PC-9 (cell line): ENCODE measurements at regions not wholly inside any gene's neighbourhood (a gene's known extent, or its start where the extent isn't known, plus 50 kb on each side); places are given as distances from the start of the nearest gene placed in this dataset.

Experiments used
- BruUV-seq: library from RNA; stranded (reverse); fragments of 400-500 nt; replicated peaks from 2 replicates; lab custom pipeline; 2021; lab: Mats Ljungman, UMichigan
- CTCF ChIA-PET: fragments of 300-600 bp; sonication (Branson Sonifier 250); formaldehyde crosslinking; loops from one replicate; lab custom pipeline; 2022; ENCODE audit warnings: antibody characterized with exemption; lab: Charles Lee
- POLR2A ChIA-PET: fragments of 300-600 bp; sonication (Branson Sonifier 250); formaldehyde crosslinking; loops from one replicate; lab custom pipeline; 2022; ENCODE audit warnings: antibody characterized with exemption; ENCODE audit not compliant: unreplicated experiment; lab: Charles Lee
- DNase-seq, 2 experiments: peaks; one replicate each; pipeline versions ENCODE4 v3.0.0 to v3.0.0-alpha.2; 2015 to 2022; ENCODE audit warnings: mixed read lengths in 1 of 2
- H2AFZ ChIP-seq: fragments of 200-600 bp; sonication (generic); 2 replicates; pipeline ENCODE4 v1.8.1; 2017; ENCODE audit warnings: antibody characterized with exemption
- H3F3A ChIP-seq: fragments of 200-600 bp; sonication (generic); 2 replicates; pipeline ENCODE4 v1.8.1; 2017; ENCODE audit warnings: antibody characterized with exemption, mild to moderate bottlenecking, low read depth; ENCODE audit not compliant: insufficient read depth
- H3K27ac ChIP-seq: fragments of 200-600 bp; sonication (generic); 2 replicates; pipeline ENCODE4 v1.6.1; 2016; ENCODE audit warnings: mixed run types
- H3K27me3 ChIP-seq: fragments of 200-600 bp; sonication (generic); 2 replicates; pipeline ENCODE4 v1.6.1; 2016; ENCODE audit warnings: low read depth, mixed run types; ENCODE audit not compliant: insufficient read depth
- H3K36me3 ChIP-seq: fragments of 200-600 bp; sonication (generic); 2 replicates; pipeline ENCODE4 v1.6.1; 2016; ENCODE audit warnings: low read depth, mixed run types
- H3K4me1 ChIP-seq: fragments of 200-600 bp; sonication (generic); replicated peaks from 2 replicates; pipeline ENCODE4 v1.6.1; 2016; ENCODE audit warnings: mixed run types; ENCODE audit not compliant: insufficient read depth
- H3K4me2 ChIP-seq: fragments of 200-600 bp; sonication (generic); 2 replicates; pipeline ENCODE4 v1.6.1; 2017; ENCODE audit warnings: mixed run types
- H3K4me3 ChIP-seq: fragments of 200-600 bp; sonication (generic); 2 replicates; pipeline ENCODE4 v1.6.1; 2016; ENCODE audit warnings: mixed run types
- H3K79me2 ChIP-seq: fragments of 200-600 bp; sonication (generic); 2 replicates; pipeline ENCODE4 v1.6.1; 2017; ENCODE audit warnings: low read depth, mixed run types
- H3K9me2 ChIP-seq: fragments of 200-600 bp; sonication (generic); 2 replicates; pipeline ENCODE4 v1.8.1; 2017; ENCODE audit warnings: mild to moderate bottlenecking; ENCODE audit not compliant: insufficient read depth
- H3K9me3 ChIP-seq: fragments of 200-600 bp; sonication (generic); 2 replicates; pipeline ENCODE4 v1.8.1; 2016; ENCODE audit warnings: low read depth; ENCODE audit not compliant: insufficient read depth
- H4K20me1 ChIP-seq: fragments of 200-600 bp; sonication (generic); 2 replicates; pipeline ENCODE4 v1.8.1; 2017; ENCODE audit not compliant: insufficient read depth
- CTCF ChIP-seq: fragments of 200-600 bp; sonication (generic); conservative IDR thresholded peaks from 2 replicates; pipeline ENCODE4 v1.6.1; 2017; ENCODE audit warnings: mixed run types, antibody characterized with exemption, mild to moderate bottlenecking, moderate library complexity
- EZH2 ChIP-seq: fragments of 200-600 bp; sonication (generic); IDR thresholded peaks from 2 replicates; pipeline ENCODE4 v1.8.0; 2017; ENCODE audit warnings: antibody characterized with exemption, low read depth
- intact Hi-C: fragments of 100-400 bp; cut with micrococcal nuclease; formaldehyde crosslinking; loops from one replicate; pipeline ENCODE4 v1.10.0; 2022; ENCODE audit not compliant: unreplicated experiment

GRCh38 chr16:9462984-9463383 lies 371.5 kb downstream of the HAPSTR1 start:
- ChIA-PET CTCF (no interaction called here), POLR2A (no interaction called here)
- no peak for DNase-seq
- BruUV-seq: no TSS peak
- Histone ChIP-seq H3K9me2 (no peaks in the 10 kb centered on the region), H4K20me1 (no peaks in the 10 kb centered on the region; the same call in none of the 2 replicates), H3K4me3 (no peak overlapping the region), H3K9me3 (no peaks in the 10 kb centered on the region; the same call in 1 of the 2 replicates), H3K27ac (no peak overlapping the region), H3K79me2 (no peaks in the 10 kb centered on the region), H3K36me3 (no peaks in the 10 kb centered on the region), H3K4me2 (no peak overlapping the region), H3K27me3 (no peaks in the 10 kb centered on the region), H2AFZ (no peak overlapping the region), H3F3A (no peaks in the 10 kb centered on the region), H3K4me1 (no peaks in the 10 kb centered on the region)
- TF ChIP-seq EZH2: no peak
- TF ChIP-seq CTCF: no peak
- intact Hi-C loops: no loop called here

- no peak overlapping the region for H3K27ac ChIP-seq
- H3K4me3 ChIP-seq: no peak overlapping the region
- DNase-seq: no peak
- ChIA-PET POLR2A (no interaction called here), CTCF (no interaction called here)
- no peaks in the 10 kb centered on the region for H3K27me3 ChIP-seq
- intact Hi-C loops: no loop called here
- no peaks in the 10 kb centered on the region; the same call in none of the 2 replicates for H4K20me1 ChIP-seq
- no TSS peak for BruUV-seq
- H3K79me2 ChIP-seq: no peaks in the 10 kb centered on the region
- no peaks in the 10 kb centered on the region for H3K9me2 ChIP-seq
- no peaks in the 10 kb centered on the region for H3F3A ChIP-seq
- H3K36me3 ChIP-seq: no peaks in the 10 kb centered on the region
- H3K4me2 ChIP-seq: no peak overlapping the region
- no peaks in the 10 kb centered on the region for H3K4me1 ChIP-seq
- no peaks in the 10 kb centered on the region; the same call in 1 of the 2 replicates for H3K9me3 ChIP-seq
- no peak for TF ChIP-seq EZH2
- H2AFZ ChIP-seq: no peak overlapping the region
These were observed 372.0 kb downstream of the HAPSTR1 start for GRCh38 chr16:9463461-9463860.

GRCh38 chr16:9465161-9465560 lies 373.7 kb downstream of the HAPSTR1 start:
- intact Hi-C loops: no loop called here
- CTCF ChIA-PET: no interaction called here
- no peak overlapping the region for H3K4me2 ChIP-seq
- H3F3A ChIP-seq: no peaks in the 10 kb centered on the region
- H3K27ac ChIP-seq: no peak overlapping the region
- H4K20me1 ChIP-seq: no peaks in the 10 kb centered on the region; the same call in 1 of the 2 replicates
- H3K9me2 ChIP-seq: no peaks in the 10 kb centered on the region
- H3K79me2 ChIP-seq: no peaks in the 10 kb centered on the region
- TF ChIP-seq EZH2 (no peak), CTCF (no peak)
- H3K9me3 ChIP-seq: no peaks in the 10 kb centered on the region; the same call in 1 of the 2 replicates
- H2AFZ ChIP-seq: no peak overlapping the region
- no peaks in the 10 kb centered on the region for H3K4me1 ChIP-seq
- H3K4me3 ChIP-seq: no peak overlapping the region
- H3K27me3 ChIP-seq: no peaks in the 10 kb centered on the region
- H3K36me3 ChIP-seq: no peaks in the 10 kb centered on the region
- BruUV-seq: no TSS peak
- POLR2A ChIA-PET: no interaction called here
- DNase-seq: no peak

- intact Hi-C loops: no loop called here
- H3K9me3 ChIP-seq: no peaks in the 10 kb centered on the region
- no peaks in the 10 kb centered on the region for H3K79me2 ChIP-seq
- ChIA-PET POLR2A (no interaction called here), CTCF (no interaction called here)
- no peak overlapping the region for H3K4me2 ChIP-seq
- H3K36me3 ChIP-seq: no peaks in the 10 kb centered on the region
- TF ChIP-seq CTCF (no peak), EZH2 (no peak)
- no peak overlapping the region for H3K4me3 ChIP-seq
- no peak for DNase-seq
- no peaks in the 10 kb centered on the region for H4K20me1 ChIP-seq
- no peak overlapping the region for H2AFZ ChIP-seq
- peaks cover 6% of the 10 kb centered on the region; the same call in 1 of the 2 replicates for H3K27me3 ChIP-seq
- H3K9me2 ChIP-seq: no peaks in the 10 kb centered on the region
- H3K4me1 ChIP-seq: no peaks in the 10 kb centered on the region
- BruUV-seq: no TSS peak
- H3K27ac ChIP-seq: no peak overlapping the region
- H3F3A ChIP-seq: no peaks in the 10 kb centered on the region
These were observed 378.1 kb downstream of the HAPSTR1 start for GRCh38 chr16:9469512-9469911.
